H1 (cell line): ENCODE measurements at regions not wholly inside any gene's neighbourhood (a gene's known extent, or its start where the extent isn't known, plus 50 kb on each side); places are given as distances from the start of the nearest gene placed in this dataset.

Source experiments
- MAFK ChIP-seq: IDR thresholded peaks from 2 replicates; pipeline ENCODE4 v1.6.1; 2012; ENCODE audit warnings: low read depth, mild to moderate bottlenecking, improper control_type of control experiment, low read length
- SIRT6 ChIP-seq: IDR thresholded peaks from one replicate; pipeline ENCODE4 v1.7.1; 2012; ENCODE audit warnings: low read length, inconsistent platforms
- SRF ChIP-seq: IDR thresholded peaks from 2 replicates; pipeline ENCODE4 v1.6.1; 2011; ENCODE audit warnings: mild to moderate bottlenecking, low read depth, low read length, moderate library complexity
- TCF12 ChIP-seq: IDR thresholded peaks from 2 replicates; pipeline ENCODE4 v1.6.1; 2011; ENCODE audit warnings: low read depth, mild to moderate bottlenecking, low read length

DNA sequence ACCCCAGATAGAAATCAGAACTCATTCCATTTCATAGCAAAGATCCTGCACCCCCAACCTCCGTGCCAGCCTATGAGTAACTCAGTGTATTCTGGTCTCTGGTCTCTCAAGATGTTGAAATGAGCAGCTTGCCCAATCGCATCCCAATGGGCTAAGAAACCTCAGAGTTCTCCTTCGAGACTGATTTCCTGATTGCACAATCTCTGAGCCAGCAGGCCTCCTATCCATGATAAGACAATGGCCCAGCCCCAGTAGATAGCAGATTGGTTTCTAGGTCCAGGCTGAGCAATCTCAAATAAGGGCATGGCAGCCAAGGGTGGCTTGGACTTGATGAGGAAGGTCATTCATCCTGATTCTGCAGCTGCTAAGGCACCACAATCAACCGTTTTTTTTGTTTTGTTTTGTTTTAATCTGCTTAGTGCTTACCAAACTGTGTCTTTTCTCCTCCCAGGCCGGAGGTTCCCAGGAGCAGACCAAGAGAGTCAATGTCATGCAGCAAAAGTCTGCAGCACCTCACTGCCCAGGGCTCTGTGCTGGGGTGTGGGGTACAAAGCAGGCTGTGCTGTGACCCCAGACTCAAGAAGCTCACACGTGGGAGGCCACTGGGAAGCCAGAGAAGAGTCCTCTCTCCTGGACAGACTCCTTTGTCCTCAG, 125.1 kb upstream of the NXT1 start:
- TF ChIP-seq TCF12 (no peak), SIRT6 (no peak), SRF (no peak), MAFK (no peak)
